ENCODE measurements at regions not wholly inside any gene's neighbourhood (a gene's known extent, or its start where the extent isn't known, plus 50 kb on each side); places are given as distances from the start of the nearest gene placed in this dataset.

- DNase-seq, result no peak
Observed at GRCh38 chr3:106728315-106729098, 648.7 kb upstream of the CCDC54 start.

- DNase-seq, result no peak
Observed at GRCh38 chr3:106729481-106729880, 647.8 kb upstream of the CCDC54 start.

GRCh38 chr3:106731230-106731629 is 646.0 kb upstream of the CCDC54 start:
- no peak for DNase-seq

GRCh38 chr3:106734712-106735111 is 642.5 kb upstream of the CCDC54 start:
- DNase-seq, result no peak

DNA sequence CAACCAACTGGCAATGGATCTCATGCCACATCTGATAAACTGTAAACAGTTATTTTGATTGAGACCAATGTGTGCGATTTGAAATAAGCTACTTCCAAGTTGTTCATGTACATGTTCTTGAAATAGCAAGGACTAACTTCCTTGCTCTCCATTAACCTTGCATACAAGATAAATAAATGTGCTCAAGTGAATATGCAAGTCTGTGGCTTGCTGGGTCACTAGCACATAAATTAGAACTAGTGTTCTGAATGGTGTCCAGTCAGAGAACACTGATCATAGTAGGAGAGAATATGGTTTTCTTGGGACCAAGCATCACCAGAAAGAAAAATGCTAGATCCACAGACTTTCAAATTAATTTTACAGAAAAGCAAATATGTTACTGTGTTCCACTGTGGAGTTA is 640.0 kb upstream of the CCDC54 start:
- no peak for DNase-seq

DNA sequence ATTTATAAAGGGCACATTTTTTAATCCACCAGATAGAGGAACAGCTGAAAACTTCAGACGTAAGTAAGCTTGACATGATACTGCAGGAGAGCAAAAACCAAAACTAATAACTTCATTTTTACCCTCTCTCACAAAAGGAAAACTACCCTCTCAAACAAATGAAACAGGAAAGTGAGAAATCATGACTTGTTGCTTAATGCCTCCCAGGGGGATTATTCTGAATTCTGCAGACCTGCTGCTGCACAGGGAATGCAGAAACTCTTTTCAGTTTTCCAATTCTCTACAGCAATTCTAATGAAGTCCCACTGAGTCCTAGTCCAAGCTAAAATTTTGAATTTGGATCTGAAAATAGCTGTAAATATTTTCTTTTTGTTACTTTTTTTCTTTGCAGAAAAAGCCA is 637.1 kb upstream of the CCDC54 start:
- no peak for DNase-seq

DNA sequence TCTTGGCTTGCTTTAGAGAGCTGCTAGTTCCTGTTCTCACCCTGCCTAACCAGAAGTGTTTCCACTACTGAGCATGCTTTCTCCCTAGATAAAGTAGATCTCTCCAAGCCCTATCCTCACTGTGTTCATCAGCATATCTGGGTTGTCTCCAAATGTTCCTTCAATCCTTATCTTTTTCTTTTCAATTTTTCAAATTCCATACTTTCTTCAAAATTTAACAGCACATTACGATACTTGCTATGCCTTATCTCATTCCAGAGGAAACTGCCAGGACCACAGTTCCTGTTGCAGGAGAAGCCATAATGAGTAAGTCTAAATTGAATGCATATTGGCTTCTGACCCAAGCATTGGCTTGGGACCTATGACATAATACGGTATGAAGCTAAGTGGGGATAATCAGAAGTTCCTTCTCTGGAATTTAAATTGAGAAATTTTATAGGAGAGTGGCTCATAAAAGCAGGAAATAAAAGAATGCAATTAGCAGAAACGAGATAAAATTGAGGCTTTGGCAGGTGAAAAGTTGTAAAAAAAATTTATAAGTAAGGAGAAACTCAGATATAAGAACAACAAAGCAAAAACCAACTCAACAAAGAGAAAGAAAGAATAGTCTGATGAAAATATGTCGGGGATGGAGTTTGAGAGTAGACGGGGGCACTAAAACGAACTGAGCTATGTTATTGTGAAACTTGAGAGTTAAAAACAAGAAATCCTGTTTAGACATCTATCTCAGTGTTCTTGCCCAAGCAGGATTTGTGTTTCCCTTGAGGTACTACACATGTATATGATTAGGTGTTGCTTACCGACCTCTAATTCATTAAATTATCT is 631.7 kb upstream of the CCDC54 start:
- no peak for DNase-seq

GRCh38 chr3:106746286-106746685 is 631.0 kb upstream of the CCDC54 start:
- no peak for DNase-seq

- no peak for DNase-seq
Observed at GRCh38 chr3:106748472-106749262, 628.6 kb upstream of the CCDC54 start.

- DNase-seq, result no peak
Observed at GRCh38 chr3:106750092-106750491, 627.1 kb upstream of the CCDC54 start.

GRCh38 chr3:106755336-106755735 is 621.9 kb upstream of the CCDC54 start:
- DNase-seq, result no peak

GRCh38 chr3:106756901-106757300 is 620.3 kb upstream of the CCDC54 start:
- no peak for DNase-seq

- no peak for DNase-seq
Observed at GRCh38 chr3:106758459-106758858, 618.8 kb upstream of the CCDC54 start.

DNA sequence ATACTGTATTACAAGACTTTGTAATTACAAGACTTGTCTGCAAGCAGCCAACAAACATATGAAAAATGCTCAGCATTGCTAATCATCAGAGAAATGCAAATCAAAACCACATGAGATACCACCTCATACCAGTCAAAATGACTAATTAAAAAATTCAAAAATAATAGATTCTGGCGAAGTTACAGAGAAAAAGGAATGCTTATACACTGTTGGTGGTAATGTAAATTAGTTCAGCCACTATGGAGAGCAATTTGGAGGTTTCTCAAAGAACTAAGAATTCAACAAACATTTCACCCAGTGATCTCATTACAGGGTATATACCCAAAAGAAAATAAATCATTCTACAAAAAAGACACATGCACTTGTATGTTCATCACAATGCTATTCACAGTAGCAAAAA is 617.5 kb upstream of the CCDC54 start:
- DNase-seq, result no peak

GRCh38 chr3:106765342-106765741 is 611.9 kb upstream of the CCDC54 start:
- no peak for DNase-seq

GRCh38 chr3:106768941-106769480 is 608.2 kb upstream of the CCDC54 start:
- peak; percentile 12 for DNase-seq

DNA sequence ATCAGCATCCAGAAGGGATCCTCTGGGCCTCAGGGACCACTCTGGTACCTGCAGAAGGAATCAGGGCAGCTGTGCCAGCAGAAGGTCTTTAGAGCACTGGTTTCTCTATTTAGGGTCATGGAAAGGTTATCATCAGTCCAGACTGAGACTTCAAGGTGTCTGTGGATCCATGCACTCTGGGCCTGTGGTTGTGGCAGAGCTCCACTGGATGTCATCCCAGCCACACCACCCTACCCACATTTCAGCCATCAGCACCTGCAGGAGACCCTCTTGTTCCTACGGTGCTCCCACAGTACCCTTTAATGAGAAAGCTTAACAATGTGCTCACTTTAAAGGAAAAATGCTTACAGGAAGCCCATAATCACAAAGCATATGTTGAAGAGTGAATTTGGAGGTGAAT is 603.4 kb upstream of the CCDC54 start:
- no peak for DNase-seq

- no peak for DNase-seq
Observed at GRCh38 chr3:106783231-106783630, 594.0 kb upstream of the CCDC54 start.

DNA sequence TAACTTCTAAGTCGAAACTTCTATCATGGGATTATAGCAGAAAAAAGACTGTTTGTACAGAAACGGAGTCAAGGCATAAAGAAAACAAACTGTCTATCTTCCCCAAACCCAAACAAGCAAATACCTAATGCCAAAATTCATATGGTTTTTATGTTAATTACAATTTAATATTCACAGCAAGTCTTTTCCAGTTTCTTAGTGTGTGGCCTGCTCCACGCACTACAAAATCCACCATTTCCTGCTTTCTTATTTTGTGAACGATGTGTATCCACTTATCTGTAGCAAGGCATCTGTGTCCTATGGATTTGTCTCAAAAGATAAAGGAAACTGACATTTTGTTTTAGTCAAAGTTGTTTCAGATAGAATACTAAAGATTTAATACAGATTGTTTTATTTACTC is 588.0 kb upstream of the CCDC54 start:
- no peak for DNase-seq

GRCh38 chr3:106792716-106793115 is 584.5 kb upstream of the CCDC54 start:
- DNase-seq, result no peak

GRCh38 chr3:106794442-106794841 is 582.8 kb upstream of the CCDC54 start:
- no peak for DNase-seq

- DNase-seq, result no peak
Observed at GRCh38 chr3:106795553-106795952, 581.7 kb upstream of the CCDC54 start.

GRCh38 chr3:106797461-106797860 is 579.8 kb upstream of the CCDC54 start:
- DNase-seq, result no peak

Measured in NCI-H1092 treated with DMSO at 0.1 percent for 48 hours (cell line).